ENCODE measurements at regions not wholly inside any gene's neighbourhood (a gene's known extent, or its start where the extent isn't known, plus 50 kb on each side); places are given as distances from the start of the nearest gene placed in this dataset.

DNA sequence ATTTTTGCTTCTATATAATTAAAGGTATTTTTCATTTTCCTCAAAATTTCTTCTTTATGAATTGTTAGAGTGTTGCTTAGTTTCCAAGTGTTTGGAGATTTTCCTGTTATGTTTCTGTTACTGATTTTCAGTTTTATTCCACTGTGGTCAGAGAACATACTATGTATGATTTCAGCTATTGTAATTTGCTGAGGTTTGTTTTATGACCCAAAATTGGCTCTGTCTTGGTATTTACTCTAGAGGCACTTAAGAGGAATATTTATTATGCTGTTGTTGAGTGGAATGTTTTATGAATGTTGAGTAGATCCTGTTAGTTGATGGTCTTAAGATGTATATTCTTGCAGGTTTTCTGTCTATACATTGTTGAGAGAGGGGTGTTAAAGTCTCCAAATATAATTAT, 263.5 kb downstream of the PABPC4L start:
- DNase-seq (ENCODE audit: low read depth, low spot score): no peak
- BruUV-seq (replicated peaks): no TSS peak
- no peak overlapping the region for H3K4me3 ChIP-seq (ENCODE audit: low read depth in 2 of 2, low read length in 2 of 2)
- H3K27ac ChIP-seq (ENCODE audit: low read length): no peak overlapping the region
- in situ Hi-C loops (cut with HindIII; ENCODE audit: low pct_unique_long_range_greater_than_20kb, low sequenced_read_pairs) (no loop called here), intact Hi-C loops (cut with micrococcal nuclease; ENCODE audit: unreplicated experiment) (no loop called here)
- no peak for ATAC-seq
- ChIA-PET CTCF (no interaction called here), POLR2A (no interaction called here)
- H3K36me3 ChIP-seq (ENCODE audit: control insufficient read depth, insufficient read depth, low read length): no peaks in the 10 kb centered on the region
- H3K9me3 ChIP-seq (ENCODE audit: control insufficient read depth, insufficient read depth, low read depth, low read length): no peaks in the 10 kb centered on the region
- no peaks in the 10 kb centered on the region for H3K4me1 ChIP-seq (ENCODE audit: control insufficient read depth, insufficient read depth, low read length)
- TF ChIP-seq CTCF (IDR thresholded peaks at IDR 0.05) (no peak), POLR2AphosphoS5 (IDR thresholded peaks at IDR 0.05; ENCODE audit: low read depth, low read length) (no peak), SIN3A (IDR thresholded peaks at IDR 0.05; ENCODE audit: borderline replicate concordance, insufficient read depth, low read depth, low read length) (no peak), TCF7L2 (IDR thresholded peaks at IDR 0.05; ENCODE audit: low read depth, low read length) (no peak)
- TF ChIP-seq, protein P1, sequence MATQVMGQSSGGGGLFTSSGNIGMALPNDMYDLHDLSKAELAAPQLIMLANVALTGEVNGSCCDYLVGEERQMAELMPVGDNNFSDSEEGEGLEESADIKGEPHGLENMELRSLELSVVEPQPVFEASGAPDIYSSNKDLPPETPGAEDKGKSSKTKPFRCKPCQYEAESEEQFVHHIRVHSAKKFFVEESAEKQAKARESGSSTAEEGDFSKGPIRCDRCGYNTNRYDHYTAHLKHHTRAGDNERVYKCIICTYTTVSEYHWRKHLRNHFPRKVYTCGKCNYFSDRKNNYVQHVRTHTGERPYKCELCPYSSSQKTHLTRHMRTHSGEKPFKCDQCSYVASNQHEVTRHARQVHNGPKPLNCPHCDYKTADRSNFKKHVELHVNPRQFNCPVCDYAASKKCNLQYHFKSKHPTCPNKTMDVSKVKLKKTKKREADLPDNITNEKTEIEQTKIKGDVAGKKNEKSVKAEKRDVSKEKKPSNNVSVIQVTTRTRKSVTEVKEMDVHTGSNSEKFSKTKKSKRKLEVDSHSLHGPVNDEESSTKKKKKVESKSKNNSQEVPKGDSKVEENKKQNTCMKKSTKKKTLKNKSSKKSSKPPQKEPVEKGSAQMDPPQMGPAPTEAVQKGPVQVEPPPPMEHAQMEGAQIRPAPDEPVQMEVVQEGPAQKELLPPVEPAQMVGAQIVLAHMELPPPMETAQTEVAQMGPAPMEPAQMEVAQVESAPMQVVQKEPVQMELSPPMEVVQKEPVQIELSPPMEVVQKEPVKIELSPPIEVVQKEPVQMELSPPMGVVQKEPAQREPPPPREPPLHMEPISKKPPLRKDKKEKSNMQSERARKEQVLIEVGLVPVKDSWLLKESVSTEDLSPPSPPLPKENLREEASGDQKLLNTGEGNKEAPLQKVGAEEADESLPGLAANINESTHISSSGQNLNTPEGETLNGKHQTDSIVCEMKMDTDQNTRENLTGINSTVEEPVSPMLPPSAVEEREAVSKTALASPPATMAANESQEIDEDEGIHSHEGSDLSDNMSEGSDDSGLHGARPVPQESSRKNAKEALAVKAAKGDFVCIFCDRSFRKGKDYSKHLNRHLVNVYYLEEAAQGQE (IDR thresholded peaks at IDR 0.05; ENCODE audit: insufficient read depth in 1 of 2, low read depth in 2 of 2, low read length in 1 of 2): no peak
- no peaks in the 10 kb centered on the region for H3K27me3 ChIP-seq (ENCODE audit: control insufficient read depth, insufficient read depth, low read length)

DNA sequence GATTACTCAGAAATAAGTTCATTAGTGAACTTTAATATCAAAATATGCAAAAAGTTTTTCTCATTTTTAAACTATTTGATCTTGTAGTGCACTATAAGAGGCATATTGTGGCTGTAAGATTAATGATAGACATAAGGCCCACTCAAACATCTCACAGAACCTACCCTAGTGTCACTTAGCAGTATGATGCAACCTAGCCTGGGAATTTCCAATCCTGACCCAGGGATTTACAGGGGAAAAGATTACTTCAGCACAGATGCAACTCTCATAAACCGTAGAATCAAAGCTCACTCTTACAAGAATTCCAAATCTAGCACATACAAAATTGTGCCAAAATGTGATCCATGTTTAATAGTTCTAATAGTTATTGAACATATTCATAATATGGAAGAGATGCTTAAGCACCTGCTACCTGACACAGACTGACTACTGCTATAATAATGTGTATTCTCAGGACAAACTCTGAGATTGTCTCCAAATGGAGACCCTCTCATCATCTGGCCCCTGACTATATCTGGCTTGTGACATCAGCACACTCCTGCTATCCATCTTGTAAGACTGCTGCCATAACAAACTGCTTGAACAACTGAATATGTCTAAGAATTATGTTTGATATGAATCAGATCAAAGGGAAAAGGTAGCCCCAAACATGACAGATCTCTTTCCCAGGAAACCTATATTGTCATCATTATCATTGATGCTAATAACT, 271.9 kb downstream of the PABPC4L start:
- POLR2A ChIA-PET: no interaction called here
- Histone ChIP-seq H3K4me3 (ENCODE audit: low read depth in 2 of 2, low read length in 2 of 2) (no peak overlapping the region), H3K27me3 (ENCODE audit: control insufficient read depth, insufficient read depth, low read length) (no peaks in the 10 kb centered on the region), H3K27ac (ENCODE audit: low read length) (no peak overlapping the region), H3K9me3 (ENCODE audit: control insufficient read depth, insufficient read depth, low read depth, low read length) (no peaks in the 10 kb centered on the region), H3K4me1 (ENCODE audit: control insufficient read depth, insufficient read depth, low read length) (no peaks in the 10 kb centered on the region), H3K36me3 (ENCODE audit: control insufficient read depth, insufficient read depth, low read length) (no peaks in the 10 kb centered on the region)
- intact Hi-C loops (cut with micrococcal nuclease; ENCODE audit: unreplicated experiment): no loop called here
- ATAC-seq (no peak), DNase-seq (ENCODE audit: low read depth, low spot score) (no peak)
- no TSS peak for BruUV-seq (replicated peaks)
- no peak for TF ChIP-seq SIN3A (IDR thresholded peaks at IDR 0.05; ENCODE audit: borderline replicate concordance, insufficient read depth, low read depth, low read length)
- no peak for TF ChIP-seq POLR2AphosphoS5 (IDR thresholded peaks at IDR 0.05; ENCODE audit: low read depth, low read length)
- no peak for TF ChIP-seq CTCF (IDR thresholded peaks at IDR 0.05)
- TF ChIP-seq, protein P1 (IDR thresholded peaks at IDR 0.05; ENCODE audit: insufficient read depth in 1 of 2, low read depth in 2 of 2, low read length in 1 of 2): no peak
- no peak for TF ChIP-seq TCF7L2 (IDR thresholded peaks at IDR 0.05; ENCODE audit: low read depth, low read length)
- CTCF ChIA-PET: no interaction called here
- in situ Hi-C loops (cut with HindIII; ENCODE audit: low pct_unique_long_range_greater_than_20kb, low sequenced_read_pairs): no loop called here

Measured in Panc1 (cell line).